OCI-LY3 (cell line): ENCODE measurements at regions not wholly inside any gene's neighbourhood (a gene's known extent, or its start where the extent isn't known, plus 50 kb on each side); places are given as distances from the start of the nearest gene placed in this dataset.

Experiments
- EZH2phosphoT487 ChIP-seq: fragments of 200-600 bp; shearing (Covaris generic); IDR thresholded peaks from 2 replicates; pipeline ENCODE4 v1.6.1; 2018; ENCODE audit warnings: antibody characterized with exemption, mixed run types, low read depth
- TF ChIP-seq, protein P1 (sequence below): fragments of 200-600, 300-600 bp; sonication (generic); IDR thresholded peaks from 2 replicates; pipeline ENCODE4 v1.5.1; 2014; ENCODE audit warnings: antibody characterized with exemption, low read length, low read depth

DNA sequence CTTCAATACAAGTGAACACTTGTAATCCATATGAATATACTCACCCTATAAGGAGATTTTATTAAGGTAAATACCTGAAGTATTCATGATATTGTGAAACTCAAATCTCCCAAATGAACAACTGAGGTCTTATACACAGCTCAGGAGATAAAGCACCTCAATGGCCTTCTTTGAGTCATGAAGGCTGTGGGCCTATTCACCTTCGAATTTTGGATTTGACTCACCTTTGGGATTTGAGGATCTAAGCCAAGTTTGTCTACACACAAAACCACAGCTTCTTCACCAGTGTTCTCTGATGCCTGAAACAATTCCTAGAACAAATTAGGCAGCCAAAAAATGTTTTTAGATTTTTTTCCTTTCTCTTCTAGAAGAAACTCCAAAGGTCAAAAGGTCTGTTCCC lies 194.1 kb downstream of the NUAK1 start:
- TF ChIP-seq, protein P1, sequence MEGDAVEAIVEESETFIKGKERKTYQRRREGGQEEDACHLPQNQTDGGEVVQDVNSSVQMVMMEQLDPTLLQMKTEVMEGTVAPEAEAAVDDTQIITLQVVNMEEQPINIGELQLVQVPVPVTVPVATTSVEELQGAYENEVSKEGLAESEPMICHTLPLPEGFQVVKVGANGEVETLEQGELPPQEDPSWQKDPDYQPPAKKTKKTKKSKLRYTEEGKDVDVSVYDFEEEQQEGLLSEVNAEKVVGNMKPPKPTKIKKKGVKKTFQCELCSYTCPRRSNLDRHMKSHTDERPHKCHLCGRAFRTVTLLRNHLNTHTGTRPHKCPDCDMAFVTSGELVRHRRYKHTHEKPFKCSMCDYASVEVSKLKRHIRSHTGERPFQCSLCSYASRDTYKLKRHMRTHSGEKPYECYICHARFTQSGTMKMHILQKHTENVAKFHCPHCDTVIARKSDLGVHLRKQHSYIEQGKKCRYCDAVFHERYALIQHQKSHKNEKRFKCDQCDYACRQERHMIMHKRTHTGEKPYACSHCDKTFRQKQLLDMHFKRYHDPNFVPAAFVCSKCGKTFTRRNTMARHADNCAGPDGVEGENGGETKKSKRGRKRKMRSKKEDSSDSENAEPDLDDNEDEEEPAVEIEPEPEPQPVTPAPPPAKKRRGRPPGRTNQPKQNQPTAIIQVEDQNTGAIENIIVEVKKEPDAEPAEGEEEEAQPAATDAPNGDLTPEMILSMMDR: no peak
- no peak for TF ChIP-seq EZH2phosphoT487
